OCI-LY3 (cell line): ENCODE measurements at regions not wholly inside any gene's neighbourhood (a gene's known extent, or its start where the extent isn't known, plus 50 kb on each side); places are given as distances from the start of the nearest gene placed in this dataset.

ENCODE experiments used
- EZH2phosphoT487 ChIP-seq: fragments of 200-600 bp; shearing (Covaris generic); IDR thresholded peaks from 2 replicates; pipeline ENCODE4 v1.6.1; 2018; ENCODE audit warnings: antibody characterized with exemption, mixed run types, low read depth
- TF ChIP-seq, protein P1 (sequence below): fragments of 200-600, 300-600 bp; sonication (generic); IDR thresholded peaks from 2 replicates; pipeline ENCODE4 v1.5.1; 2014; ENCODE audit warnings: antibody characterized with exemption, low read length, low read depth

DNA sequence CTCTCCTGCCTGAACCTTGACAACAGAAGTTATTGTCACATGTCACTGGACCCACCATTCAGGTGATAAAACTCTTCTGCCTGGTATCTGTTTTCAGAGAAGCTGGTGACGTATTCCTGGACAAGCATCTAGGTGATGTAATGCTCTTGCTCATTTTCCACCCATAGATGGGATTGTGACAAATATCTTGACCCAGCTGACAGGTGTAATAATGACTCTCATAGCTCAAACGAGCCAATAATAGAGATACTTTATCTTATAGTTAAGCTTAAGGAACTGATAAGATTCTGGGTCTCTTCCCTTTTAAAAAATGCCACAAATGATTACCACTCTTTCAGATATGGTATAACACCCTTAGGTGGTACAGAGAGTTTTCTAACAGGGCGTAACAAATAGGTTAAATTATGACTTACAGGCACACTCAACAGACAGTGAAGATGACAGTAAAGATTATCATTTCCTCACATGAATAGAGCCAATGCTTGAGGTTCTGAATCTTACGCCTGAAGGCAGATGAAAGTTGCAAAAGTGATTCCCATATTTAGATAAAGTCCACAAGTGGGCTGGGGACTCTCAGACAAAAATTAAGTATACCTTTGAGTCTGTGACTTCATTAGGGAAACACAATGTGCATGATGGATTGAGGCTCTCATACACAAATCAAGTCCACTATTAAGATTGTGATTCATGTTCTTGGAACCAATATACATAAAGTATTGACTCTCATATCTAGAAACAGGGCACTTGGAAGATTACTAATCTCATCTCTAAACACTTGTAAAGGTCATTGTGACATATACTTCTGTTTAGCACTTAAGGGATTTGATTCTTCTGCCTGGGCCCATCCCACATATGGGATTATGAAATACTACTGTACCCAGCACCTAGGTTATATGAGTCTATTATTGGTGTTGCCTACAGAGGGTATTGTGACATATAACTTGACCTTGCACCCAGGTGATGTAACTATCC lies 326.0 kb downstream of the RPS4Y2 start:
- TF ChIP-seq, protein P1, sequence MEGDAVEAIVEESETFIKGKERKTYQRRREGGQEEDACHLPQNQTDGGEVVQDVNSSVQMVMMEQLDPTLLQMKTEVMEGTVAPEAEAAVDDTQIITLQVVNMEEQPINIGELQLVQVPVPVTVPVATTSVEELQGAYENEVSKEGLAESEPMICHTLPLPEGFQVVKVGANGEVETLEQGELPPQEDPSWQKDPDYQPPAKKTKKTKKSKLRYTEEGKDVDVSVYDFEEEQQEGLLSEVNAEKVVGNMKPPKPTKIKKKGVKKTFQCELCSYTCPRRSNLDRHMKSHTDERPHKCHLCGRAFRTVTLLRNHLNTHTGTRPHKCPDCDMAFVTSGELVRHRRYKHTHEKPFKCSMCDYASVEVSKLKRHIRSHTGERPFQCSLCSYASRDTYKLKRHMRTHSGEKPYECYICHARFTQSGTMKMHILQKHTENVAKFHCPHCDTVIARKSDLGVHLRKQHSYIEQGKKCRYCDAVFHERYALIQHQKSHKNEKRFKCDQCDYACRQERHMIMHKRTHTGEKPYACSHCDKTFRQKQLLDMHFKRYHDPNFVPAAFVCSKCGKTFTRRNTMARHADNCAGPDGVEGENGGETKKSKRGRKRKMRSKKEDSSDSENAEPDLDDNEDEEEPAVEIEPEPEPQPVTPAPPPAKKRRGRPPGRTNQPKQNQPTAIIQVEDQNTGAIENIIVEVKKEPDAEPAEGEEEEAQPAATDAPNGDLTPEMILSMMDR: no peak
- TF ChIP-seq EZH2phosphoT487: no peak
